ENCODE measurements at regions not wholly inside any gene's neighbourhood (a gene's known extent, or its start where the extent isn't known, plus 50 kb on each side); places are given as distances from the start of the nearest gene placed in this dataset.
"Not testable (repeated sequence)": the region's sequence is repeated elsewhere in the genome, so short reads cannot be mapped to it uniquely, and the experiment has no call there.

DNA sequence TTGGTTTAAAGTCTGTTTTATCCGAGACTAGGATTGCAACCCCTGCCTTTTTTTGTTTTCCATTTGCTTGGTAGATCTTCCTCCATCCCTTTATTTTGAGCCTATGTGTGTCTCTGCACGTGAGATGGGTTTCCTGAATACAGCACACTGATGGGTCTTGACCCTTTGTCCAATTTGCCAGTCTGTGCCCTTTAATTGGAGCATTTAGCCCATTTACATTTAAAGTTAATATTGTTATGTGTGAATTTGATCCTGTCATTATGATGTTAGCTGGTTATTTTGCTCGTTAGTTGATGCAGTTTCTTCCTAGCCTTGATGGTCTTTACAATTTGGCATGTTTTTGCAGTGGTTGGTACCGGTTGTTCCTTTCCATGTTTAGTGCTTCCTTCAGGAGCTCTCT lies 70.8 kb upstream of the CTNNA1 start:
- TF ChIP-seq, protein P1, sequence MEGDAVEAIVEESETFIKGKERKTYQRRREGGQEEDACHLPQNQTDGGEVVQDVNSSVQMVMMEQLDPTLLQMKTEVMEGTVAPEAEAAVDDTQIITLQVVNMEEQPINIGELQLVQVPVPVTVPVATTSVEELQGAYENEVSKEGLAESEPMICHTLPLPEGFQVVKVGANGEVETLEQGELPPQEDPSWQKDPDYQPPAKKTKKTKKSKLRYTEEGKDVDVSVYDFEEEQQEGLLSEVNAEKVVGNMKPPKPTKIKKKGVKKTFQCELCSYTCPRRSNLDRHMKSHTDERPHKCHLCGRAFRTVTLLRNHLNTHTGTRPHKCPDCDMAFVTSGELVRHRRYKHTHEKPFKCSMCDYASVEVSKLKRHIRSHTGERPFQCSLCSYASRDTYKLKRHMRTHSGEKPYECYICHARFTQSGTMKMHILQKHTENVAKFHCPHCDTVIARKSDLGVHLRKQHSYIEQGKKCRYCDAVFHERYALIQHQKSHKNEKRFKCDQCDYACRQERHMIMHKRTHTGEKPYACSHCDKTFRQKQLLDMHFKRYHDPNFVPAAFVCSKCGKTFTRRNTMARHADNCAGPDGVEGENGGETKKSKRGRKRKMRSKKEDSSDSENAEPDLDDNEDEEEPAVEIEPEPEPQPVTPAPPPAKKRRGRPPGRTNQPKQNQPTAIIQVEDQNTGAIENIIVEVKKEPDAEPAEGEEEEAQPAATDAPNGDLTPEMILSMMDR (IDR thresholded peaks at IDR 0.05; ENCODE audit: borderline replicate concordance, extremely low read depth, low read length, poor library complexity, severe bottlenecking), result not testable (repeated sequence)
- TF ChIP-seq EZH2 (IDR thresholded peaks at IDR 0.05; ENCODE audit: borderline replicate concordance, low read depth, low read length, severe bottlenecking), result not testable (repeated sequence)
